HEK293T (cell line): ENCODE measurements at regions not wholly inside any gene's neighbourhood (a gene's known extent, or its start where the extent isn't known, plus 50 kb on each side); places are given as distances from the start of the nearest gene placed in this dataset.

ENCODE experiments used
- ELF4 ChIP-seq: fragments of 450-650 bp; IDR thresholded peaks from 2 replicates; pipeline ENCODE4 v1.6.1; 2017; ENCODE audit warnings: antibody characterized with exemption
- FOXM1 ChIP-seq: fragments of 450-650 bp; IDR thresholded peaks from 2 replicates; pipeline ENCODE4 v1.6.1; 2017; ENCODE audit warnings: mild to moderate bottlenecking, borderline replicate concordance

GRCh38 chr5:93829346-93829745 lies 87.9 kb upstream of the POU5F2 start:
- TF ChIP-seq FOXM1, result no peak
- no peak for TF ChIP-seq ELF4
